ENCODE measurements at regions not wholly inside any gene's neighbourhood (a gene's known extent, or its start where the extent isn't known, plus 50 kb on each side); places are given as distances from the start of the nearest gene placed in this dataset.
"Not testable (repeated sequence)": the region's sequence is repeated elsewhere in the genome, so short reads cannot be mapped to it uniquely, and the experiment has no call there.

GRCh38 chr7:55307123-55307916 lies 57.8 kb upstream of the LANCL2 start:
- POLR2A ChIA-PET: no interaction called here
- Histone ChIP-seq H3K27ac (ENCODE audit: low read depth, low read length) (no peak overlapping the region), H3K4me3 (ENCODE audit: low read depth, low read length) (no peak overlapping the region), H3K9me3 (ENCODE audit: control insufficient read depth, insufficient read depth, low read length) (no peaks in the 10 kb centered on the region; the same call in 1 of the 2 replicates), H3K27me3 (ENCODE audit: control insufficient read depth, insufficient read depth, low read length) (peaks cover 5% of the 10 kb centered on the region)
- CTCF ChIA-PET: interaction anchor here (1.8 to 4.4 kb wide), 2 partner anchors 27 to 108 kb away, joined by 6 to 18 read pairs; no protein-coding TSS in a partner anchor
- no peak for DNase-seq (ENCODE audit: low read depth, low spot score)
- TF ChIP-seq CTCF (IDR thresholded peaks at IDR 0.05; ENCODE audit: low read depth, low read length): 0 out of 2 replicates have a peak, but pooled peaks have one; percentile 16

- TF ChIP-seq CTCF (IDR thresholded peaks at IDR 0.05; ENCODE audit: low read depth, low read length): no peak
- Histone ChIP-seq H3K9me3 (ENCODE audit: control insufficient read depth, insufficient read depth, low read length) (no peaks in the 10 kb centered on the region; the same call in 1 of the 2 replicates), H3K4me3 (ENCODE audit: low read depth, low read length) (no peak overlapping the region), H3K27me3 (ENCODE audit: control insufficient read depth, insufficient read depth, low read length) (peaks cover 4% of the 10 kb centered on the region), H3K27ac (ENCODE audit: low read depth, low read length) (no peak overlapping the region)
- no peak for DNase-seq (ENCODE audit: low read depth, low spot score)
- CTCF ChIA-PET: interaction anchor here (1.3 to 4.4 kb wide), 3 partner anchors 28 to 285 kb away, joined by 3 to 18 read pairs (median 11); no protein-coding TSS in a partner anchor
- POLR2A ChIA-PET: interaction anchor here (1.2 kb wide), 1 partner anchor 57 kb away, joined by 3 read pairs; no protein-coding TSS in a partner anchor
Measured at GRCh38 chr7:55308186-55308929, 56.8 kb upstream of the LANCL2 start.

- Histone ChIP-seq H3K27me3 (ENCODE audit: control insufficient read depth, insufficient read depth, low read length) (peaks cover 4% of the 10 kb centered on the region), H3K9me3 (ENCODE audit: control insufficient read depth, insufficient read depth, low read length) (no peaks in the 10 kb centered on the region; the same call in 1 of the 2 replicates), H3K27ac (ENCODE audit: low read depth, low read length) (no peak overlapping the region), H3K4me3 (ENCODE audit: low read depth, low read length) (no peak overlapping the region)
- CTCF ChIA-PET: interaction anchor here (1.3 to 4.4 kb wide), 3 partner anchors 29 to 284 kb away, joined by 3 to 18 read pairs (median 11); no protein-coding TSS in a partner anchor
- TF ChIP-seq CTCF (IDR thresholded peaks at IDR 0.05; ENCODE audit: low read depth, low read length): no peak
- POLR2A ChIA-PET: interaction anchor here (1.2 kb wide), 1 partner anchor 56 kb away, joined by 3 read pairs; no protein-coding TSS in a partner anchor
- DNase-seq (ENCODE audit: low read depth, low spot score): no peak
Measured at GRCh38 chr7:55309040-55309991, 55.8 kb upstream of the LANCL2 start.

GRCh38 chr7:55310287-55311025 lies 54.7 kb upstream of the LANCL2 start:
- Histone ChIP-seq H3K27ac (ENCODE audit: low read depth, low read length) (no peak overlapping the region), H3K9me3 (ENCODE audit: control insufficient read depth, insufficient read depth, low read length) (no peaks in the 10 kb centered on the region; the same call in 1 of the 2 replicates), H3K4me3 (ENCODE audit: low read depth, low read length) (no peak overlapping the region), H3K27me3 (ENCODE audit: control insufficient read depth, insufficient read depth, low read length) (peaks cover 8% of the 10 kb centered on the region)
- ChIA-PET CTCF (interaction anchor here (4.4 kb wide), 1 partner anchor 104 kb away, joined by 18 read pairs; no protein-coding TSS in a partner anchor), POLR2A (no interaction called here)
- TF ChIP-seq CTCF (IDR thresholded peaks at IDR 0.05; ENCODE audit: low read depth, low read length): no peak
- no peak for DNase-seq (ENCODE audit: low read depth, low spot score)

GRCh38 chr7:55311892-55312291 lies 53.2 kb upstream of the LANCL2 start:
- H3K4me3 ChIP-seq (ENCODE audit: low read depth, low read length); H3K27ac ChIP-seq (ENCODE audit: low read depth, low read length); H3K27me3 ChIP-seq (ENCODE audit: control insufficient read depth, insufficient read depth, low read length); POLR2A ChIA-PET; H3K9me3 ChIP-seq (ENCODE audit: control insufficient read depth, insufficient read depth, low read length); DNase-seq (ENCODE audit: low read depth, low spot score); CTCF ChIA-PET: not testable (repeated sequence)

GRCh38 chr7:55313671-55314070 lies 51.5 kb upstream of the LANCL2 start:
- H3K27me3 ChIP-seq (ENCODE audit: control insufficient read depth, insufficient read depth, low read length); H3K9me3 ChIP-seq (ENCODE audit: control insufficient read depth, insufficient read depth, low read length); DNase-seq (ENCODE audit: low read depth, low spot score); H3K27ac ChIP-seq (ENCODE audit: low read depth, low read length); POLR2A ChIA-PET; H3K4me3 ChIP-seq (ENCODE audit: low read depth, low read length): not testable (repeated sequence)
- CTCF ChIA-PET: interaction anchor here (0.9 kb wide), 1 partner anchor 34 kb away, joined by 3 read pairs; no protein-coding TSS in a partner anchor
